ENCODE measurements at regions not wholly inside any gene's neighbourhood (a gene's known extent, or its start where the extent isn't known, plus 50 kb on each side); places are given as distances from the start of the nearest gene placed in this dataset.

- TF ChIP-seq ISL1 (CRISPR knock-in tag; IDR thresholded peaks at IDR 0.05) (no peak), CREB5 (CRISPR knock-in tag; IDR thresholded peaks at IDR 0.05; ENCODE audit: low read depth) (no peak), ZFP30 (CRISPR knock-in tag; IDR thresholded peaks at IDR 0.05) (no peak)
These were observed 188.2 kb downstream of the MN1 start for GRCh38 chr22:27613099-27614005.
